CD4-positive, alpha-beta T cell treated with Interleukin-4 for 1 hour (primary cell): ENCODE measurements at regions not wholly inside any gene's neighbourhood (a gene's known extent, or its start where the extent isn't known, plus 50 kb on each side); places are given as distances from the start of the nearest gene placed in this dataset.
"Not testable (repeated sequence)": the region's sequence is repeated elsewhere in the genome, so short reads cannot be mapped to it uniquely, and the experiment has no call there.

Experiments
- DNase-seq, 2 donors: peaks; one replicate each; pipeline ENCODE4 v3.0.0-alpha.2; 2020 to 2022

DNA sequence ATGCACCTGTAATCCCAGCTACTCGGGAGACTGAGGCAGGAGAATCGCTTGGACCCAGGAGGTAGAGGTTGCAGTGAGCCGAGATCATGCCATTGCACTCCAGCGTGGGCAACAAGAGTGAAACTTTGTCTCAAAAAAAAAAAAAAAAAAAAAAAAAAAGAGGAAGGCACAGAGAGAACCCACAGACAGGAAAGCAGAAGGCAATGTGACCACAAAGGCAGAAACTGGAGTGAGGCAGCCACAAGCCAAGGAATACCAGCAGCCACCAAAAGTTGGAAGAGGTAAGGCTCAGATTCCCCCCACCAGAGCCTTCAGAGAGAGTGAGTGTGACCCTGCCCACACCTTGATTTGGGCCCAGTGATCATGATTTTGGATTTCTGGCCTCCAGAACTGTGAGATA is 54.7 kb upstream of the E2F3 start:
- not testable (repeated sequence) for DNase-seq

DNA sequence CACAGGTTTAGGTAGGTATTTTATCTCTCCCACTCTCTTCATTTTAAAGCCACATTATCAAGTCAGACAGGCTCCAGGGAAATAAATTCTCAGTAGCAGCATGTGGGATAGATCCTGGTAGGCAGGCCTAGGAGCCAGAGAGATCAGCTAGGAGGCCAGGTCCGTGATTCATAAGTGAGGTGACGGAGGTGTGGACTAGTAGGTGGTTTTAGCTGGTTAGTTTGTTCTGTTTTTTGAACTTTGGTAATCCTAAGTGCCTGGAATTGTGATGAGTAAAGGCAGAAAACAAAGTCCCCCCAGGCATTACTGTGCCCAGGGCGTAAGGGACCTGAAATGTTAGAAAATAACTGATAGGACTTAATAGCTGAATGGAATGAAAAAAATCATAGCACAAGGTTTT is 53.6 kb upstream of the E2F3 start:
- no peak for DNase-seq

DNA sequence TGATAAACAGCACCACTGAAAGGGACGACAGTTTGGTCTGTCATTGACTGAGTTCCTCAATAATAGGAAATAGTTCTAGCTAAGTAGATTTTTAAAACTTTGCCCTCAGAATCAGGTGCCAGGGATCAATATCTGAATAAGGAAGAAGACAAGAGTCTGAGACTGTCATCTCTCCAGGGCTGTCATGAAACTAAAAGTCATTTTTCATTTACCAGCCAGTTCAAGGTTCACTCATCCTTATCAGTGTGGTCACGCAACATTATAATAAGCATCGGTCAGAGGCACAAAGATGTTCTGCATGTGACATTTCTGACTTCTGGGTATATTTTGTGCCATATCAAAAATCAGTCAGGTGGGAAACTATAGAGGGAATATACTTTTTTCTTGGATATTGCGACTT is 52.5 kb upstream of the E2F3 start:
- no peak for DNase-seq

DNA sequence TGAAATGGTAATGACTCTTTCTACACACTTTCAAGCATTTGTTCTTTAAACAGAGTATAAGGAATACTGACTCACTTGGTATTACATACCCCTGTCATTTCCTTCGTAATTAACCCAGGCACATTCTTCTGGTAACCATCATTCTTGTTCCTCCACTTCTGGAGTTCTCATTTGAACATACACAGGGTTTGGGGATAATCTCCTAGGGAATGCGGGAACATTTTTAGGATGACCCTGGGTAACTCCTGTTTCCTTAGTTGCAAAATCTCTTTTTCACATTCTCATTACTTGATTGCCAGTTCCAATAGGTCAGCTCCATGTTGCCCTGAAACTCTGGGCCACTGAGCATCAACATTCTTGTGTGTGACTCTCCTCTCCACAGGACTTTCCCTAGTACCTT is 51.5 kb upstream of the E2F3 start:
- DNase-seq, result no peak

DNA sequence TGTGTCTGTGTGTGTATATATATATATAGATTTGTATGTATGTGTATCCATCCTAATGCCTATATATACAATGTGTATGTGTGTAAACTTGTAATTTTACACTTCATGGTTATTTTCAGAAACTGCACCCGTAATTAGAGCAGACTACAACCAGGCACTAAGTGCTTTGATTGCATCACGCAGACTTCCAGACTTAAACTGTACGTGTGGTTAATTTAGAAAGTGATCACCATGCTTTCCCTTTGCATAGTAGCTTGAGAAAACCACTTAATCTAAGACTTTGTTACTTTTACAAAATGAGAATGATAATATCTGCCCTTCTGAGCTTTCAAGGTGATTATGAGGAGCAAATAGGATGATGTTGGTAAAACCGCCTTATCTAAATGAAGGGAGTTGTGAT is 50.1 kb upstream of the E2F3 start:
- DNase-seq, result no peak
